Epidermal melanocyte (primary cell): ENCODE measurements at regions not wholly inside any gene's neighbourhood (a gene's known extent, or its start where the extent isn't known, plus 50 kb on each side); places are given as distances from the start of the nearest gene placed in this dataset.
A peak's percentile ranks its signal among the peaks of the same experiment; 100 is the strongest.

Source experiments
- DNase-seq: peaks from one replicate; pipeline ENCODE4 v3.0.0; 2011; ENCODE audit warnings: low spot score; ENCODE audit not compliant: insufficient read length

GRCh38 chr5:107325866-107326265, 344.9 kb downstream of the EFNA5 start:
- DNase-seq: no peak

DNA sequence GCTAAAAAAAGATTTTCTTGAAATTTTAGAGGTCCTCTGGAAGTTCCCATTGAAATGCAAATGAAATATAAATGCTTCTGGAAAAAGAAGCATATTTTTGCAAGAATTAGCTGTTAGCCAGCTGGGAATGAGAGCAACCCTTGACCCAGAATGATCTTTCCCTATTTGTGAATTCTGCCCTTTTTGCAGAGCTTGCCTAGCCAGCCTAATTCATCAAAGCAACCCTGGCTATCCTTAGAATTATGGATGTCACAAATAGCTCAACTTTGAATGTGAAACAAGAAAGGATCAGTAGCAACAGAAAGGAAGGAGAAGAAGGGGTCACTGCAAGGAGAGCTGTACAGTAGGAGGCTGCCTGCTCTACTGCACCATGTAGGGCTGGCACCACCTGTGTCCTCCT, 345.9 kb downstream of the EFNA5 start:
- DNase-seq: no peak

GRCh38 chr5:107324071-107324470, 346.7 kb downstream of the EFNA5 start:
- no peak for DNase-seq

GRCh38 chr5:107323536-107323935, 347.2 kb downstream of the EFNA5 start:
- no peak for DNase-seq

DNA sequence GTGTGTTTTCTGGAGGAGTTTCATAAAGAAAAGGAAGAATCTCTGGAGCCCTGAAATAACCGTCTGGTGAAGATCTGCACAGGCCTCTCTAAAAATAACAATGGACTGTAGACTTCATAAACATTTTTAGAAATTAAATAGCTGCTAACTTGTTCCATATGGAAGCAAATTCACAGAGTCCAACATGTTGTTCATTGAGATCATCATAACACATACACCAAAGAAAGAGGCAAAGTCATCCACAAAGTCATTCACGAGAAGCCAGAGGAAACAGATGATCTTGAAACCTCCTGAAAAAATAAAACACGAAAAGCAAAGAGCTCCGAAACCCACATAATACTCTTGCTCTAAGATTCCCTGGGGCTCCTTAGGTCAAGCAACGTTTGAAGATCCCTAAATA, 347.8 kb downstream of the EFNA5 start:
- no peak for DNase-seq

- no peak for DNase-seq
These were observed 348.8 kb downstream of the EFNA5 start for GRCh38 chr5:107321906-107322305.

GRCh38 chr5:107320846-107321245, 349.9 kb downstream of the EFNA5 start:
- no peak for DNase-seq

DNA sequence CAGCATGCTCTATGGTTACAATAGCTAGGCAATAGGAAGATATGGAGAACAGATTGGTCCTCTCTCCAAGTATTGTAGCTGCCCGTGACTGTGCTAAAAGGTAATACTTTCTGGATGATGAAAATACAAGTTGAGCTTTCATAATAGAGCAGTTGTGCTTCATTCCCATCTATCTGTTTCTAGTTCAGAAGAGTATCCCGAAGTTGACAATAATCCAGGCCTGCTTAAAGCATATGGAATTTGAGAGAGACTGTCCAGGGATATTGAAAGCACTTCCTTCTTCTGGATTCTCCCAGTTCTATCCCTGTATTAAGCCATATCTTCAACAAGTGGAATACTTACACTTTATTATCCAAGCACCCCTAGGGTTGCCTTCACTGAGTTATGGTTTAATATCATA, 350.4 kb downstream of the EFNA5 start:
- DNase-seq: no peak

GRCh38 chr5:107319901-107320300, 350.8 kb downstream of the EFNA5 start:
- no peak for DNase-seq

DNA sequence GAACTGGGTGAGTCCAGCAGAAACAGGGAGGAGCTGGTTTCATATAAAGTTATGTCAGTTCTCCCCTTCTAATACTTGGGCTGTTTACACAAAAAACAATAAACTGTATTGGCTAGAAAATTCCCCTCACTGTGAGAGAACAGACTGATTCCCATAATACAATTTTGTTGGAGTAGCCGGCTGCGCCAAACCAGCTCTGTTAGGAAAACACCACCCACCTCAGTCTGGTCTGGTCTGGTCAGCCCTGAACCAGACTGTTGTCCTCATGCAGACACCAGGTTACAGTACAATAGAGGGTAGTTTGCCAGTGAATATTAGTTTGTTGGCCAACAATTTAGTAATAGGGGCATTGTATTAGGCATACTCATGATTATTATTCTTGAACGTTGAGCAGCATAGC, 356.4 kb downstream of the EFNA5 start:
- DNase-seq: no peak

- DNase-seq: no peak
These were observed 356.8 kb downstream of the EFNA5 start for GRCh38 chr5:107313921-107314320.

DNA sequence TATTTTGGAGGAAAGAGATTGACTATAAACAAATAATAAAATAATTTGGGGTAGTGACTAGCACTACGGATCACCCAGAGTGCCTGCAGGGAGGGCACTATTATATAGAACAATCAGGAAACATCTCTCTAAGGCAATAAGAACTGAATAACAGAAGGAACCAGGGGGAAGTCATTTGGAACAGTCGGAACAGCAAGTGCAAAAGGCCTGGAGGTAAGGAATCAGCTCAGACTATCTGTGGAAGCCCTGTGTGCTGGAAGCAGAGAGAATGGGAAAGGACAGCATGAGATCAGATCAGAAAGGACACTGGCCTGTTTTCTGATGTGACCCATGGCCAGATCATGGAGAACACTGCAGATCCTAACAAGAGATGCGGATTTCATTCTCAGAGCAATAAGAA, 357.6 kb downstream of the EFNA5 start:
- DNase-seq: no peak

DNA sequence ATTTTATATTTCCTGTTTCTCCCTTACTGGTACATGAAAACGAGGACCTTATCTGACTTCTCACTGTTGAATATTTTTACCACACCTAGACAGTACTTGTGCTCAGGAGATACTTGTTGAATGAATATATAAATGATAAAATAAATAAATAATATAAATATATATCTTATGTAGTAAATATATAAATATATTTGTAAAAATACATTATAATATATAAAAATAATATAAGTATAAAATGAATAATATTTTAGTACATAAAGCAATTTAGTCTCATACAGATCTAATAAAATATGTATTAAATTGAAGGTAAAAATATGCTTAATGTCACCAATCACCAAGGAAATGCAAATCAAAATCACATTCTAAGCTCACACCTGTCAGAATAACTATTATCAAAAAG, 360.6 kb downstream of the EFNA5 start:
- DNase-seq: no peak

GRCh38 chr5:107306594-107306993, 364.1 kb downstream of the EFNA5 start:
- no peak for DNase-seq

- no peak for DNase-seq
These were observed 364.7 kb downstream of the EFNA5 start for GRCh38 chr5:107306002-107306401.

DNA sequence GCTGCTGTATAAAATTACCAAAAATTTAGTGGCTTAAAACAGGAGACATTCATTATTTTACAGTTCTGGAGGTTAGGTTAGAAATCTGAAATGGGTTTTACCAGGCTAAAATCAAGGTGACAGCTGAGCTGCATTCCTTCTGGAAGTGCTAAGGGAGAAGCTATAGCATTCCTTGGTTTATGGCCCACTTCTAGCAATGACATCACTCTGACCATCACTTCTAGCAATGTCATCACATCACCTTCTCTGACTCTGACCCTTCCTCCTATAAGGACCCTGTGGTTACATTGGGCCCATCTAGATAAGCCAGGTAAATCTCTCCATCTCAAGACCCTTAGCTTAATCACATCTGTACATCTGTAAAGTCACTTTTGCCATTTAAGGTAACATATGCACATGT, 366.1 kb downstream of the EFNA5 start:
- no peak for DNase-seq

DNA sequence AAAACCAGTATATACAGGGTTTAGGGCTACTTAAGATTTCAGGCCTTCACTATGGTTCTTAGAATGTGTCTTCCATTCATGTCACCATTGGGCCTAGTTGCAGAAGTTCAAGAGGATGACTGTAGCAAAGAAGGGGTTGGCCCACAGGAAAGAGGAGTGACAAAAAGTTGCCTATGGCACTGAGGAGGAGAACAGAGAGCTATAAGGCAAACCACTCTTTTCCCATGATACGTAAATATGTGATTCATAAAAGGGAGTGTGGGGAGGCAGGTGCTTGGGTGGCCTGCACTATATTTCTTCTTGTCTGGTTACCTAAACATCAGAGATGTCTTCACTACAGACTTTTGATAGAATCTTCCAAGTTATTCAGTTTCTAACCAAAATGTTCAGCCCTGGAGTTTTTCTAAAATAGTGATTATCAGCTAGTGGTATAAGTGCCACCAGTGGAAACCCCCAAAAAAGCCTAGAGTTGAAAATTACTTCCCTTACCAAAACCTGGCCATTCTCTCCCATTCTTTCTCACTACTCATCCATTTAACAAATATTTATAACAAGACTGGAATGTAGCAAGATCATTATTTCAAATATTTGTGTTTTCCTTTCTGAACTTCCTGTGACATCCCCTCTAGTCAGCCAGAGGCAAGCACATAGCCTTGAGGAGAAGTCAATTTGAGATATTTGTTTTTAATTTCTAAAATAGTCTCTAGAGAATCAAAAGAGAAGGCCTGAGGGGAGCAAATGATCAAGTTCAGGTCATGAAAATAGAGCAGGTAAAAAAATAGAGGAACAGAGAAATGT, 367.4 kb downstream of the EFNA5 start:
- no peak for DNase-seq

GRCh38 chr5:107302441-107302840, 368.3 kb downstream of the EFNA5 start:
- no peak for DNase-seq

- DNase-seq: no peak
These were observed 368.7 kb downstream of the EFNA5 start for GRCh38 chr5:107301999-107302398.

- DNase-seq: no peak
These were observed 369.9 kb downstream of the EFNA5 start for GRCh38 chr5:107300721-107301327.

GRCh38 chr5:107296572-107296971, 374.2 kb downstream of the EFNA5 start:
- DNase-seq: no peak

- no peak for DNase-seq
These were observed 374.8 kb downstream of the EFNA5 start for GRCh38 chr5:107295914-107296313.

DNA sequence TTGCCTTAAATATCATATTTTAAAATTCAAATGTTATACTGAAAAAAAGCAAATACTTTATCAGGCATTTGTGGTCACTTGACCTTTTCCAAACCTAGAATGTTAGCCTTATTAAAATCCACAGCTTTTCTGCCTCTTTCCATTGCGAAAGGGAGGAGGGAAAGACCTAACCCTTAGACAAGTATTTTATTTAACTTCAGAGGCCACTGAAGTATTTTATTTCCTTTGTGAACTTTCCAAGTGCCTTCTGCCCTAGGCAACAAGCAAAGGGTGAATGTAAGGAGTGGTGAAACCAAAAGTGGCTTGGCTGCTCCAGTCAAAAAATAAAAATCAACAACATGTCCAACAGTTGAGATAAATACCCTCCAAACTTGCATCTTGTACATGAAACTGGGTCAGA, 376.1 kb downstream of the EFNA5 start:
- DNase-seq: peak; percentile 19
